ENCODE measurements at regions not wholly inside any gene's neighbourhood (a gene's known extent, or its start where the extent isn't known, plus 50 kb on each side); places are given as distances from the start of the nearest gene placed in this dataset.

DNA sequence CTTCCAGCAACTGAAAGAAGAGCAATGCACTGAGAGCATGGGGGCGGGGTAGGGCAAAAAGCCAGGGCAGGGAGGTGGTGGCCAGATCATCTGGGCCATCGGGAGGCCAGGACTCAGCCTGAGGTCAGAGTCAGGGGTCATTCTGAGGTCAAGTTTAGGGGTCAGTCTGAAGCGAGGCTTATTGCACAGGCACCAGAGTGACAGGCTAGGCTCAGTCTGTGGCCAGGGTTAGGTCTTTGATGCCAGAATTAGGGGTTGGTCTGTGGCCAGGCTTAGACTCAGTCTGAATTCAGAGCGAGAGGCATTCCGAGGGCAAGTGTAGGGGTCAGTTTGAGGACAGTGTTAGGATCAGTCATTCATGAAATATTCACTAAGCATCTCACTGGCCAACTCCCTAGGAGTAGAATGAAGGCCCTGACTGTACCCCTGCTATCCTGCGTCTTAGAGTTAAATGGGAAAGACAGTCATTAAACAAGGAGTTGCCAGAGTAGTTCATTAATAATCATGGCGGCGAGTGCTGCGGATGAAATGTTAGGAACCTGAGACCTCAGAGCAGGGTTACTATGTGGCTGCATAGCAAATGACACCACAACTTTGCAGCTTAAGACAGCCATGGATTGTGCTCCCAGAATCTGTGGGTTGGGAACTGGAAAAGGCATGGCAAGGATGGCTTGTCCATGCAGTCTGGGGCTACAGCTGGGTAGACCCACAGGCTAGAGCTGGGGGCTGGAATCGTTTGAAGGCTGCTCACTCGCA lies 198.7 kb downstream of the CYP26B1 start:
- TF ChIP-seq, protein P1, sequence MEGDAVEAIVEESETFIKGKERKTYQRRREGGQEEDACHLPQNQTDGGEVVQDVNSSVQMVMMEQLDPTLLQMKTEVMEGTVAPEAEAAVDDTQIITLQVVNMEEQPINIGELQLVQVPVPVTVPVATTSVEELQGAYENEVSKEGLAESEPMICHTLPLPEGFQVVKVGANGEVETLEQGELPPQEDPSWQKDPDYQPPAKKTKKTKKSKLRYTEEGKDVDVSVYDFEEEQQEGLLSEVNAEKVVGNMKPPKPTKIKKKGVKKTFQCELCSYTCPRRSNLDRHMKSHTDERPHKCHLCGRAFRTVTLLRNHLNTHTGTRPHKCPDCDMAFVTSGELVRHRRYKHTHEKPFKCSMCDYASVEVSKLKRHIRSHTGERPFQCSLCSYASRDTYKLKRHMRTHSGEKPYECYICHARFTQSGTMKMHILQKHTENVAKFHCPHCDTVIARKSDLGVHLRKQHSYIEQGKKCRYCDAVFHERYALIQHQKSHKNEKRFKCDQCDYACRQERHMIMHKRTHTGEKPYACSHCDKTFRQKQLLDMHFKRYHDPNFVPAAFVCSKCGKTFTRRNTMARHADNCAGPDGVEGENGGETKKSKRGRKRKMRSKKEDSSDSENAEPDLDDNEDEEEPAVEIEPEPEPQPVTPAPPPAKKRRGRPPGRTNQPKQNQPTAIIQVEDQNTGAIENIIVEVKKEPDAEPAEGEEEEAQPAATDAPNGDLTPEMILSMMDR (IDR thresholded peaks at IDR 0.05): no peak
- TF ChIP-seq POLR2A (IDR thresholded peaks at IDR 0.05): no peak
